Neutrophil (primary cell): ENCODE measurements at regions not wholly inside any gene's neighbourhood (a gene's known extent, or its start where the extent isn't known, plus 50 kb on each side); places are given as distances from the start of the nearest gene placed in this dataset.

ENCODE experiments used
- H3K27ac ChIP-seq: fragments of 200-600 bp; sonication (generic); 2 replicates; pipeline ENCODE4 v1.5.1; 2016; ENCODE audit warnings: mild to moderate bottlenecking, moderate library complexity
- H3K27me3 ChIP-seq: fragments of 200-600 bp; sonication (generic); 2 replicates; pipeline ENCODE4 v1.6.0; 2016; ENCODE audit warnings: mild to moderate bottlenecking
- H3K36me3 ChIP-seq: fragments of 200-600 bp; sonication (generic); 2 replicates; pipeline ENCODE4 v1.5.1; 2017
- H3K4me1 ChIP-seq, 2 experiments: fragments of 200-600 bp in 1 of 2; sonication (generic) in 1 of 2; 1 replicate in 1 of 2; 2 replicates in 1 of 2; pipeline versions ENCODE4 v1.5.1 to v1.6.1; 2013 to 2016; ENCODE audit warnings: low read depth in 1 of 2, low read length in 1 of 2, mild to moderate bottlenecking in 1 of 2, moderate library complexity in 1 of 2; ENCODE audit not compliant: control insufficient read depth in 1 of 2, insufficient read depth in 1 of 2
- H3K4me3 ChIP-seq, 2 experiments: fragments of 200-600 bp in 1 of 2; sonication (generic) in 1 of 2; 1 replicate in 1 of 2; 2 replicates in 1 of 2; pipeline ENCODE4 v1.5.1; 2013 to 2016; ENCODE audit warnings: low read depth in 1 of 2, low read length in 1 of 2, mild to moderate bottlenecking in 1 of 2, moderate library complexity in 1 of 2
- H3K9me3 ChIP-seq: fragments of 200-600 bp; sonication (generic); 2 replicates; pipeline ENCODE4 v1.5.1; 2016
- TF ChIP-seq, protein P1 (sequence below): fragments of 200-600 bp; sonication (generic); IDR thresholded peaks from 2 replicates; pipeline ENCODE4 v1.5.1; 2016; ENCODE audit warnings: antibody characterized with exemption

DNA sequence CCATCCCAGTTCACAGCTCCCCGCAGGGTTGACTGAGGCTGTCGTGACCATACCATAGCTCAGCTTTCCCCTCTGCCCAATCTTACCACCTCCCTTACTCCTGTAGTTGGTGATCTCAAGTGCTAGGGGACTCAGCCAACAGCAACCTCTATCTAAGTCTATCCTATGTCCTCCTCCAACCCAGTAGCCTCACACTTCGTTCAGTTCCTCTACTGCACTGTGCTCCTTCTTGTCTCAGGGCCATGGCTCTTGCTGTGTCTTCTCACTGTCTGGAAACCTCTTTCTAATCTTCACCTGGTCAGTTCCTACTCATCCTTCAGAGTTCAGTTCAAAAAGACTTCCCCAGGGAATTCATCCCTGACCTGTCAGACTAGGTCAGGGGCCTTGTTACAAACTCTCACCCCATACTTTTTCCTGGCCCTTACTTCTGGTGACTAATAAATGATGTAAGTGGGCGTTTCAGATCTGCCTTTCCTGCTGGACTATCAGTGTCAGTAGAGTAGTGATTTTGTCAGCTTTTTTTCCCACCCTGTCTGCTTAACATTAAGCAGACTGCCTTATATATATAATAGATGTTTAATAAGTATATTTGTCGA, 53.6 kb upstream of the NR3C1 start:
- Histone ChIP-seq H3K27me3 (no peaks in the 10 kb centered on the region), H3K4me1 (no peaks in the 10 kb centered on the region), H3K36me3 (no peaks in the 10 kb centered on the region), H3K4me3 (no peak overlapping the region), H3K9me3 (no peaks in the 10 kb centered on the region), H3K27ac (no peak overlapping the region)
- TF ChIP-seq, protein P1, sequence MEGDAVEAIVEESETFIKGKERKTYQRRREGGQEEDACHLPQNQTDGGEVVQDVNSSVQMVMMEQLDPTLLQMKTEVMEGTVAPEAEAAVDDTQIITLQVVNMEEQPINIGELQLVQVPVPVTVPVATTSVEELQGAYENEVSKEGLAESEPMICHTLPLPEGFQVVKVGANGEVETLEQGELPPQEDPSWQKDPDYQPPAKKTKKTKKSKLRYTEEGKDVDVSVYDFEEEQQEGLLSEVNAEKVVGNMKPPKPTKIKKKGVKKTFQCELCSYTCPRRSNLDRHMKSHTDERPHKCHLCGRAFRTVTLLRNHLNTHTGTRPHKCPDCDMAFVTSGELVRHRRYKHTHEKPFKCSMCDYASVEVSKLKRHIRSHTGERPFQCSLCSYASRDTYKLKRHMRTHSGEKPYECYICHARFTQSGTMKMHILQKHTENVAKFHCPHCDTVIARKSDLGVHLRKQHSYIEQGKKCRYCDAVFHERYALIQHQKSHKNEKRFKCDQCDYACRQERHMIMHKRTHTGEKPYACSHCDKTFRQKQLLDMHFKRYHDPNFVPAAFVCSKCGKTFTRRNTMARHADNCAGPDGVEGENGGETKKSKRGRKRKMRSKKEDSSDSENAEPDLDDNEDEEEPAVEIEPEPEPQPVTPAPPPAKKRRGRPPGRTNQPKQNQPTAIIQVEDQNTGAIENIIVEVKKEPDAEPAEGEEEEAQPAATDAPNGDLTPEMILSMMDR: no peak

DNA sequence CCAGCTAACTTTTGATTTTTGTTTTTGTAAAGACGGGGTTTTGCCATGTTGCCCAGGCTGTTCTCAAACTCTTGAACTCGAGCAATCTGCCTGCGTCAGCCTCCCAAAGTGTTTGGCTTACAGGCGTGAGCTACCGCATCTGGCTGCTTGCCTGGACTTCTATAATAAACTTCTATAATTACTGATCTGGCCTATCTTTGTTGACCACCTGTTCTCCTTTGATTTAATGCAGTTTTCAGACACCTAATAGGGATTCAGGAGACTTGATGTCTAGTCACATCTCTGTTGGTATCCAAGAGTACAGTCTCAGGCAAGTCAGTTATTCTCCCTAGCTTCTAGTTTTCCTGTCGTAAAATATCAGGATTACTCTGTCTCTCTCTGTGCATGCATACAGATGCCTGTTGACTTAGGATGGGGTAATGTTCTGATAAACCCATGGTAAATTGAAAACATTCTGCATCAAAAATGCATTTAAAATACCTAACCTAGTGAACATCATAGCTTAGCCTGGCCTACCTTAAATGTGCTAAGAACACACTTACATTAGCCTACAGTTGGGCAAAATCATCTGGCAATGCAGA, 51.5 kb upstream of the NR3C1 start:
- no peaks in the 10 kb centered on the region for H3K9me3 ChIP-seq
- no peak overlapping the region for H3K27ac ChIP-seq
- H3K4me3 ChIP-seq: no peak overlapping the region
- no peaks in the 10 kb centered on the region for H3K36me3 ChIP-seq
- H3K27me3 ChIP-seq: no peaks in the 10 kb centered on the region
- H3K4me1 ChIP-seq: no peaks in the 10 kb centered on the region
- TF ChIP-seq, protein P1: no peak

DNA sequence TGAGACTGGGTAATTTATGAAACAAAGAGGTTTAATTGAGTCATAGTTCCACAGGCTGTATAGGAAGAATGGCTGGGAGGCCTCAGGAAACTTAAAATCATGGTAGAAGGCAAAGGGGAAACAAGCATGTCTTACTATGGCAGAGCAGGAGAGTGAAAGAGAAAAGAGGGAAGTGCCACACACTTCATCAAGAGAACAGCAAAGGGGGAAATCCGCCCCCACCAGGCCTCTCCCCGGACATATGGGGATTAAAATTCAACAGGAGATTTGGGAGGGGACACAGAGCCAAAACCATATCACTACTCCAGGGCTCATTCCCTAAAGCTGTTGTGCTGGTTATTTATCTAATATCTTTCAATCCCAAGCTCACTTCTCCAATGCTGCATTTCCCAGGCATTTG, 50.2 kb upstream of the NR3C1 start:
- Histone ChIP-seq H3K27ac (no peak overlapping the region), H3K27me3 (no peaks in the 10 kb centered on the region), H3K9me3 (no peaks in the 10 kb centered on the region), H3K4me1 (no peaks in the 10 kb centered on the region), H3K4me3 (no peak overlapping the region), H3K36me3 (no peaks in the 10 kb centered on the region)
- TF ChIP-seq, protein P1: no peak
